ENCODE measurements at regions not wholly inside any gene's neighbourhood (a gene's known extent, or its start where the extent isn't known, plus 50 kb on each side); places are given as distances from the start of the nearest gene placed in this dataset.

GRCh38 chr12:19800884-19801283 is 361.6 kb downstream of the AEBP2 start:
- no peak overlapping the region for H3K4me2 ChIP-seq (ENCODE audit: low read depth, low read length, poor library complexity, severe bottlenecking)
- H3K36me3 ChIP-seq (ENCODE audit: insufficient read depth, low read length): no peaks in the 10 kb centered on the region
- peaks cover 29% of the 10 kb centered on the region for H3K4me1 ChIP-seq (ENCODE audit: insufficient read depth, low read length, poor library complexity, severe bottlenecking)
- no peak overlapping the region for H3K9ac ChIP-seq (ENCODE audit: low read depth, low read length, poor library complexity, severe bottlenecking)
- no peaks in the 10 kb centered on the region for H3K9me3 ChIP-seq (ENCODE audit: insufficient read depth, low read depth, low read length)
- no peaks in the 10 kb centered on the region for H3F3A ChIP-seq (ENCODE audit: low read depth)
- no peaks in the 10 kb centered on the region for H3K79me2 ChIP-seq (ENCODE audit: insufficient read depth, low read length)
- no peaks in the 10 kb centered on the region for H3K9me2 ChIP-seq (replicated peaks; ENCODE audit: low read depth, low read length)
- no peak for TF ChIP-seq EZH2phosphoT487 (IDR thresholded peaks at IDR 0.05; ENCODE audit: borderline replicate concordance)
- no peak for TF ChIP-seq CTCF (conservative IDR thresholded peaks at IDR 0.05; ENCODE audit: low read length)
- no peak overlapping the region for H3K4me3 ChIP-seq (ENCODE audit: low read length, poor library complexity, severe bottlenecking)
- H3K27me3 ChIP-seq (ENCODE audit: insufficient read depth, low read length, poor library complexity, severe bottlenecking): no peaks in the 10 kb centered on the region
- H4K20me1 ChIP-seq (ENCODE audit: insufficient read depth, low read length, poor library complexity, severe bottlenecking): no peaks in the 10 kb centered on the region
- H2AFZ ChIP-seq (ENCODE audit: low read length): no peak overlapping the region

- no peaks in the 10 kb centered on the region for H3F3A ChIP-seq (ENCODE audit: low read depth)
- no peaks in the 10 kb centered on the region for H3K9me3 ChIP-seq (ENCODE audit: insufficient read depth, low read depth, low read length)
- H3K27me3 ChIP-seq (ENCODE audit: insufficient read depth, low read length, poor library complexity, severe bottlenecking): no peaks in the 10 kb centered on the region
- no peak overlapping the region for H3K4me2 ChIP-seq (ENCODE audit: low read depth, low read length, poor library complexity, severe bottlenecking)
- TF ChIP-seq CTCF (conservative IDR thresholded peaks at IDR 0.05; ENCODE audit: low read length) (no peak), EZH2phosphoT487 (IDR thresholded peaks at IDR 0.05; ENCODE audit: borderline replicate concordance) (no peak)
- no peaks in the 10 kb centered on the region for H3K79me2 ChIP-seq (ENCODE audit: insufficient read depth, low read length)
- H3K4me3 ChIP-seq (ENCODE audit: low read length, poor library complexity, severe bottlenecking): no peak overlapping the region
- H3K4me1 ChIP-seq (ENCODE audit: insufficient read depth, low read length, poor library complexity, severe bottlenecking): peaks cover 29% of the 10 kb centered on the region
- H3K9me2 ChIP-seq (replicated peaks; ENCODE audit: low read depth, low read length): no peaks in the 10 kb centered on the region
- H3K9ac ChIP-seq (ENCODE audit: low read depth, low read length, poor library complexity, severe bottlenecking): no peak overlapping the region
- no peaks in the 10 kb centered on the region for H4K20me1 ChIP-seq (ENCODE audit: insufficient read depth, low read length, poor library complexity, severe bottlenecking)
- H3K36me3 ChIP-seq (ENCODE audit: insufficient read depth, low read length): no peaks in the 10 kb centered on the region
- H2AFZ ChIP-seq (ENCODE audit: low read length): no peak overlapping the region
Measured at GRCh38 chr12:19801941-19802340, 362.6 kb downstream of the AEBP2 start.

- H3K36me3 ChIP-seq (ENCODE audit: insufficient read depth, low read length): no peaks in the 10 kb centered on the region
- H3F3A ChIP-seq (ENCODE audit: low read depth): no peaks in the 10 kb centered on the region
- H2AFZ ChIP-seq (ENCODE audit: low read length): no peak overlapping the region
- H3K9me2 ChIP-seq (replicated peaks; ENCODE audit: low read depth, low read length): no peaks in the 10 kb centered on the region
- H4K20me1 ChIP-seq (ENCODE audit: insufficient read depth, low read length, poor library complexity, severe bottlenecking): no peaks in the 10 kb centered on the region
- H3K4me3 ChIP-seq (ENCODE audit: low read length, poor library complexity, severe bottlenecking): no peak overlapping the region
- peaks cover 29% of the 10 kb centered on the region for H3K4me1 ChIP-seq (ENCODE audit: insufficient read depth, low read length, poor library complexity, severe bottlenecking)
- no peaks in the 10 kb centered on the region for H3K27me3 ChIP-seq (ENCODE audit: insufficient read depth, low read length, poor library complexity, severe bottlenecking)
- no peak overlapping the region for H3K9ac ChIP-seq (ENCODE audit: low read depth, low read length, poor library complexity, severe bottlenecking)
- no peaks in the 10 kb centered on the region for H3K9me3 ChIP-seq (ENCODE audit: insufficient read depth, low read depth, low read length)
- no peak overlapping the region for H3K4me2 ChIP-seq (ENCODE audit: low read depth, low read length, poor library complexity, severe bottlenecking)
- no peaks in the 10 kb centered on the region for H3K79me2 ChIP-seq (ENCODE audit: insufficient read depth, low read length)
- no peak for TF ChIP-seq EZH2phosphoT487 (IDR thresholded peaks at IDR 0.05; ENCODE audit: borderline replicate concordance)
- TF ChIP-seq CTCF (conservative IDR thresholded peaks at IDR 0.05; ENCODE audit: low read length): no peak
Measured at GRCh38 chr12:19802915-19803314, 363.6 kb downstream of the AEBP2 start.
